GM12874 (cell line): ENCODE measurements at regions not wholly inside any gene's neighbourhood (a gene's known extent, or its start where the extent isn't known, plus 50 kb on each side); places are given as distances from the start of the nearest gene placed in this dataset.

ENCODE experiments used
- CTCF ChIP-seq: IDR thresholded peaks from 2 replicates; pipeline ENCODE4 v1.5.1; 2011; ENCODE audit warnings: low read depth, mild to moderate bottlenecking, control low read depth, low read length, moderate library complexity; ENCODE audit not compliant: insufficient read depth

- TF ChIP-seq CTCF, result no peak
Measured at GRCh38 chr3:72421786-72422185, 426.5 kb downstream of the SHQ1 start.

- TF ChIP-seq CTCF, result no peak
Measured at GRCh38 chr3:72421126-72421525, 427.1 kb downstream of the SHQ1 start.

- TF ChIP-seq CTCF, result no peak
Measured at GRCh38 chr3:72418856-72419255, 429.4 kb downstream of the SHQ1 start.

DNA sequence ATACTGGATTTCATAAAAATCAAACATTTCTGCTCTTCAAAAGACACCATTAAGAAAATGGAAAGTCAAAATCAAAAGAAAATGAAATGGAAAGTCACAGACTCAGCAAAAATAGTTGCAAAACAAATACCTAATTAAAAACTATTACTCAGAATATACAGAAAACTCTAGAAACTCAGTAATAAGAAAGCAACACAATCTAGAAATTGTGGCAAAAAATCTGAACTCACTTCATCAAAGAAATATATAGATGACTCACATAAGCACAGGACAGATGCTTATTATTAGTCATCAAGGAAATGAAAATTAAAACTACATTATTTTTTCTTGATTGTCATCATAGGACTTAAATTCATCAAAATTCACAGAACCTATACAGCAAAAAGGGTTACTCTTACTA lies 430.0 kb downstream of the SHQ1 start:
- TF ChIP-seq CTCF, result no peak

GRCh38 chr3:72414481-72415016 lies 433.7 kb downstream of the SHQ1 start:
- no peak for TF ChIP-seq CTCF

- no peak for TF ChIP-seq CTCF
Measured at GRCh38 chr3:72413228-72413627, 435.0 kb downstream of the SHQ1 start.

- no peak for TF ChIP-seq CTCF
Measured at GRCh38 chr3:72412340-72412956, 435.8 kb downstream of the SHQ1 start.
